ENCODE measurements at regions not wholly inside any gene's neighbourhood (a gene's known extent, or its start where the extent isn't known, plus 50 kb on each side); places are given as distances from the start of the nearest gene placed in this dataset.

DNA sequence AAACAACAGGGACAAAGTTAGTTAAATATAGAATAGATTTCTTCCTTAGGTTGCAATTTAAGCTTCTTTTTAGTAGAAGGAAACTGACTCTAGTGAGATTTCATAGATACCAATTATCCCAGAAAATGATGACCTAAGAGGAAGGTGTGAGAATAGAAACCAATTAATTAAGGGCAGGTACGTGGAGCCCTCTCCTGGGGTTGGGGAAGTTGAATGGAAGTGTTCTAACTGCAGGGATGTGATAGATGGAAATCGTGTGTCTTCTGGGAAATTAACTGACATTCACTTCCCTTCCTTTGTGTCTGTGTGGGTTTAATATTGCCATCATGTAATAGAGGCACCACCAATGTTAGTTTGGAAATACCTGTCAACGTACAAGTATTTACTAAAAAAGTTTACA is 204.1 kb upstream of the ANK2 start:
- DNase-seq (ENCODE audit: insufficient read length, low spot score, missing footprints), result no peak
- H3K4me3 ChIP-seq (ENCODE audit: insufficient read depth, low read length), result no peak overlapping the region
- no peaks in the 10 kb centered on the region for H3K9me3 ChIP-seq (ENCODE audit: low read depth, low read length)
- H3K36me3 ChIP-seq (ENCODE audit: insufficient read depth, low read length), result no peaks in the 10 kb centered on the region
- TF ChIP-seq, protein P1, sequence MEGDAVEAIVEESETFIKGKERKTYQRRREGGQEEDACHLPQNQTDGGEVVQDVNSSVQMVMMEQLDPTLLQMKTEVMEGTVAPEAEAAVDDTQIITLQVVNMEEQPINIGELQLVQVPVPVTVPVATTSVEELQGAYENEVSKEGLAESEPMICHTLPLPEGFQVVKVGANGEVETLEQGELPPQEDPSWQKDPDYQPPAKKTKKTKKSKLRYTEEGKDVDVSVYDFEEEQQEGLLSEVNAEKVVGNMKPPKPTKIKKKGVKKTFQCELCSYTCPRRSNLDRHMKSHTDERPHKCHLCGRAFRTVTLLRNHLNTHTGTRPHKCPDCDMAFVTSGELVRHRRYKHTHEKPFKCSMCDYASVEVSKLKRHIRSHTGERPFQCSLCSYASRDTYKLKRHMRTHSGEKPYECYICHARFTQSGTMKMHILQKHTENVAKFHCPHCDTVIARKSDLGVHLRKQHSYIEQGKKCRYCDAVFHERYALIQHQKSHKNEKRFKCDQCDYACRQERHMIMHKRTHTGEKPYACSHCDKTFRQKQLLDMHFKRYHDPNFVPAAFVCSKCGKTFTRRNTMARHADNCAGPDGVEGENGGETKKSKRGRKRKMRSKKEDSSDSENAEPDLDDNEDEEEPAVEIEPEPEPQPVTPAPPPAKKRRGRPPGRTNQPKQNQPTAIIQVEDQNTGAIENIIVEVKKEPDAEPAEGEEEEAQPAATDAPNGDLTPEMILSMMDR (IDR thresholded peaks at IDR 0.05; ENCODE audit: extremely low read depth, low read depth, low read length), result no peak
- H2AFZ ChIP-seq (ENCODE audit: low read length), result no peak overlapping the region
- no peak overlapping the region for H3K27ac ChIP-seq (ENCODE audit: low read depth, low read length)
- H3K4me1 ChIP-seq (ENCODE audit: insufficient read depth, low read length), result no peaks in the 10 kb centered on the region
- H3K4me2 ChIP-seq (ENCODE audit: insufficient read depth, low read length), result no peak overlapping the region
- no peaks in the 10 kb centered on the region for H3K27me3 ChIP-seq (ENCODE audit: insufficient read depth, low read length)
- no peaks in the 10 kb centered on the region for H3K79me2 ChIP-seq (ENCODE audit: insufficient read depth, low read length)
- H4K20me1 ChIP-seq (ENCODE audit: insufficient read depth, low read length), result no peaks in the 10 kb centered on the region

DNA sequence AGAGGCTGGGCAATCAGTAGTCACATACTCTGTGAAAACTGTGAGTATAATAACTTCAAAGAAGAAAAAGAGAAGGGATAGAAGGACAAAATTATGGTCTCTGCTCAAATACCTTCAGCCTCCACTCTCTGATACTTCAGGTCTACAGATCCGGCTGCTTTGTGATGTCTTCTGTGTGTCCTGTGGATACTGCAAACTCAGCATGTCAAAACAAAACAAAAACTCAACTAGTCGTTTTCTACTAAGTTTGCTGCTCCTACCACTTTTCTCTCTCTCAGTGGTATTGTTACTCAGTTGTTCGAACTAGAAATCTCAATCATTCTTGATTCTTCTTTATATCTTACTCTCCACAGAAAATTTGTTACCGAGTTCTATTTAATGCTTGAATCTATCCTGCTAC is 202.4 kb upstream of the ANK2 start:
- H4K20me1 ChIP-seq (ENCODE audit: insufficient read depth, low read length), result no peaks in the 10 kb centered on the region
- H3K27ac ChIP-seq (ENCODE audit: low read depth, low read length), result no peak overlapping the region
- H3K27me3 ChIP-seq (ENCODE audit: insufficient read depth, low read length), result no peaks in the 10 kb centered on the region
- H3K4me3 ChIP-seq (ENCODE audit: insufficient read depth, low read length), result no peak overlapping the region
- H2AFZ ChIP-seq (ENCODE audit: low read length), result no peak overlapping the region
- DNase-seq (ENCODE audit: insufficient read length, low spot score, missing footprints), result no peak
- H3K9me3 ChIP-seq (ENCODE audit: low read depth, low read length), result no peaks in the 10 kb centered on the region
- no peaks in the 10 kb centered on the region for H3K36me3 ChIP-seq (ENCODE audit: insufficient read depth, low read length)
- H3K4me1 ChIP-seq (ENCODE audit: insufficient read depth, low read length), result no peaks in the 10 kb centered on the region
- no peak overlapping the region for H3K4me2 ChIP-seq (ENCODE audit: insufficient read depth, low read length)
- TF ChIP-seq, protein P1 (IDR thresholded peaks at IDR 0.05; ENCODE audit: extremely low read depth, low read depth, low read length), result no peak
- H3K79me2 ChIP-seq (ENCODE audit: insufficient read depth, low read length), result no peaks in the 10 kb centered on the region

DNA sequence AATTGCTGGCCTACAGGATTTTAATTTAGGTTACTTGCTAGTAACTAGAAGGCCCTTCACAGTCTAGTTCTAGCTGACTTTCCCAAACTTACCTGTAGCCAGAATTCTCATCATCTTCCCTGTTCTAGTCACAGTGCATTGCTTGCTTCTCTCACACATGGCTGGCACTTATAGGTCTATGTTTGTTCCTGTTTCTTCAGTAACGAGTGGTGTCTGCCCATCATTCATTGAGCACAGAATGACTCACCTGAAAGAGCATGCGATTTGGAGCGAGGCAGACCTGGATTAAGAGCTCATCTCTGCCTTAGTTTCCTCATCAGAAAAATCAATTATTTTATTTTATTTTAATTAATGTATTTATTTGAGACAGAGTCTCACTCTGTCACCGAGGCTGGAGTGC is 201.7 kb upstream of the ANK2 start:
- no peaks in the 10 kb centered on the region for H3K79me2 ChIP-seq (ENCODE audit: insufficient read depth, low read length)
- no peak for DNase-seq (ENCODE audit: insufficient read length, low spot score, missing footprints)
- no peak overlapping the region for H3K27ac ChIP-seq (ENCODE audit: low read depth, low read length)
- no peak overlapping the region for H3K4me2 ChIP-seq (ENCODE audit: insufficient read depth, low read length)
- H3K36me3 ChIP-seq (ENCODE audit: insufficient read depth, low read length), result no peaks in the 10 kb centered on the region
- H2AFZ ChIP-seq (ENCODE audit: low read length), result no peak overlapping the region
- H3K4me3 ChIP-seq (ENCODE audit: insufficient read depth, low read length), result no peak overlapping the region
- no peaks in the 10 kb centered on the region for H3K9me3 ChIP-seq (ENCODE audit: low read depth, low read length)
- no peaks in the 10 kb centered on the region for H4K20me1 ChIP-seq (ENCODE audit: insufficient read depth, low read length)
- TF ChIP-seq, protein P1 (IDR thresholded peaks at IDR 0.05; ENCODE audit: extremely low read depth, low read depth, low read length), result no peak
- H3K4me1 ChIP-seq (ENCODE audit: insufficient read depth, low read length), result no peaks in the 10 kb centered on the region
- H3K27me3 ChIP-seq (ENCODE audit: insufficient read depth, low read length), result no peaks in the 10 kb centered on the region

DNA sequence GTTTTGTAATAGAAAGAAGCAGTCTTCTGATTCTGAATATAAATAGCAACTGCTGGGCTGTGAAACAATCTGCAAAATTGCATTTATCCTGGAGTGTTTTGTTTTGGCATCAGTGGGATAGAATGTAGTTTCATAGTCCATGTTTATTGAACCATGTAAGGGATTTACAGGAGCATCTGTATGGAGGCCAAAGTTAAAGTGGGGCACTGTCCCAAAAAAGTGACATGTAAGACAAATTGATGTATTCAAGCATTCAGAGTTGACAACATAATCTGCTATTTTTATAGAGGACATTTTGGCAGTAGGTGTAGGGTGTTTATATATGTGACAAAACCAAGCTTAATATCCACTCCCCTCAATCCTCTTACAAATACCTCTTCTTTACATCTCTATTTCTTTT is 200.5 kb upstream of the ANK2 start:
- H3K4me2 ChIP-seq (ENCODE audit: insufficient read depth, low read length), result no peak overlapping the region
- no peak overlapping the region for H3K4me3 ChIP-seq (ENCODE audit: insufficient read depth, low read length)
- TF ChIP-seq, protein P1 (IDR thresholded peaks at IDR 0.05; ENCODE audit: extremely low read depth, low read depth, low read length), result no peak
- H3K27ac ChIP-seq (ENCODE audit: low read depth, low read length), result no peak overlapping the region
- DNase-seq (ENCODE audit: insufficient read length, low spot score, missing footprints), result no peak
- no peaks in the 10 kb centered on the region for H4K20me1 ChIP-seq (ENCODE audit: insufficient read depth, low read length)
- H3K9me3 ChIP-seq (ENCODE audit: low read depth, low read length), result no peaks in the 10 kb centered on the region
- no peak overlapping the region for H2AFZ ChIP-seq (ENCODE audit: low read length)
- no peaks in the 10 kb centered on the region for H3K79me2 ChIP-seq (ENCODE audit: insufficient read depth, low read length)
- no peaks in the 10 kb centered on the region for H3K27me3 ChIP-seq (ENCODE audit: insufficient read depth, low read length)
- no peaks in the 10 kb centered on the region for H3K4me1 ChIP-seq (ENCODE audit: insufficient read depth, low read length)
- H3K36me3 ChIP-seq (ENCODE audit: insufficient read depth, low read length), result no peaks in the 10 kb centered on the region
